H9 (cell line): ENCODE measurements at regions not wholly inside any gene's neighbourhood (a gene's known extent, or its start where the extent isn't known, plus 50 kb on each side); places are given as distances from the start of the nearest gene placed in this dataset.

Experiments used
- DNase-seq: peaks from one replicate; pipeline ENCODE4 v3.0.0-alpha.2; 2017
- H2AFZ ChIP-seq: one replicate; pipeline ENCODE4 v1.6.1; 2013; ENCODE audit warnings: mild to moderate bottlenecking, low read length, control low read depth, moderate library complexity
- H2AK5ac ChIP-seq: 2 replicates; pipeline ENCODE4 v1.6.1; 2013; ENCODE audit warnings: low read length, control low read depth, mixed read lengths; ENCODE audit not compliant: insufficient read length
- H2BK120ac ChIP-seq: one replicate; pipeline ENCODE4 v1.6.1; 2013; ENCODE audit warnings: low read depth, mild to moderate bottlenecking, low read length, control low read depth, inconsistent platforms; ENCODE audit not compliant: poor library complexity, severe bottlenecking
- H2BK12ac ChIP-seq: 2 replicates; pipeline ENCODE4 v1.6.1; 2013; ENCODE audit warnings: low read length, control low read depth, mixed read lengths, low read depth; ENCODE audit not compliant: insufficient read length
- H2BK15ac ChIP-seq: 2 replicates; pipeline ENCODE4 v1.6.1; 2013; ENCODE audit warnings: low read depth, low read length, control low read depth
- H2BK20ac ChIP-seq: one replicate; pipeline ENCODE4 v1.6.1; 2013; ENCODE audit warnings: low read depth, mild to moderate bottlenecking, low read length, control low read depth, inconsistent platforms; ENCODE audit not compliant: poor library complexity, severe bottlenecking
- H2BK5ac ChIP-seq: 2 replicates; pipeline ENCODE4 v1.6.1; 2013; ENCODE audit warnings: low read length, control low read depth, mixed read lengths; ENCODE audit not compliant: insufficient read length
- H3K14ac ChIP-seq: 2 replicates; pipeline ENCODE4 v1.6.1; 2013; ENCODE audit warnings: low read length, control low read depth; ENCODE audit not compliant: insufficient read depth
- H3K18ac ChIP-seq: 2 replicates; pipeline ENCODE4 v1.6.1; 2013; ENCODE audit warnings: low read depth, mild to moderate bottlenecking, mixed read lengths, low read length, control low read depth; ENCODE audit not compliant: insufficient read length
- H3K23ac ChIP-seq: 2 replicates; pipeline ENCODE4 v1.6.1; 2013; ENCODE audit warnings: low read length, control low read depth, mixed read lengths, low read depth; ENCODE audit not compliant: insufficient read length
- H3K23me2 ChIP-seq: 2 replicates; pipeline ENCODE4 v1.6.1; 2013; ENCODE audit warnings: low read depth, mild to moderate bottlenecking, mixed read lengths, low read length, control low read depth; ENCODE audit not compliant: insufficient read length, poor library complexity, severe bottlenecking
- H3K27ac ChIP-seq: 2 replicates; pipeline ENCODE4 v1.5.1; 2013; ENCODE audit warnings: low read length, control low read depth, mixed read lengths, low read depth; ENCODE audit not compliant: insufficient read length
- H3K27me3 ChIP-seq: 2 replicates; pipeline ENCODE4 v1.6.1; 2013; ENCODE audit warnings: low read length, control low read depth, inconsistent platforms; ENCODE audit not compliant: insufficient read depth
- H3K4ac ChIP-seq: 2 replicates; pipeline ENCODE4 v1.6.1; 2013; ENCODE audit warnings: low read depth, mild to moderate bottlenecking, control low read depth, inconsistent platforms, low read length, moderate library complexity
- H3K4me1 ChIP-seq: 2 replicates; pipeline ENCODE4 v1.6.1; 2013; ENCODE audit warnings: low read length, control low read depth, inconsistent platforms; ENCODE audit not compliant: insufficient read depth
- H3K4me2 ChIP-seq: 2 replicates; pipeline ENCODE4 v1.6.1; 2013; ENCODE audit warnings: low read length, control low read depth, mixed read lengths; ENCODE audit not compliant: insufficient read length, insufficient read depth
- H3K56ac ChIP-seq: 2 replicates; pipeline ENCODE4 v1.6.1; 2013; ENCODE audit warnings: low read depth, mild to moderate bottlenecking, mixed read lengths, low read length, control low read depth; ENCODE audit not compliant: insufficient read length
- H3K79me1 ChIP-seq: 2 replicates; pipeline ENCODE4 v1.6.1; 2013; ENCODE audit warnings: low read depth, mild to moderate bottlenecking, moderate library complexity, low read length, control low read depth, inconsistent platforms; ENCODE audit not compliant: insufficient read depth, poor library complexity, severe bottlenecking
- H3K79me2 ChIP-seq: 2 replicates; pipeline ENCODE4 v1.6.1; 2013; ENCODE audit warnings: low read length, control low read depth, inconsistent platforms; ENCODE audit not compliant: insufficient read depth
- H3K9ac ChIP-seq: 2 replicates; pipeline ENCODE4 v1.6.1; 2013; ENCODE audit warnings: low read length, control low read depth, mixed read lengths; ENCODE audit not compliant: insufficient read length; ENCODE audit errors: extremely low read depth
- H3K9me3 ChIP-seq: one replicate; pipeline ENCODE4 v1.6.1; 2013; ENCODE audit warnings: low read depth, low read length, inconsistent platforms; ENCODE audit not compliant: control insufficient read depth
- H3T11ph ChIP-seq: one replicate; pipeline ENCODE4 v1.6.1; 2013; ENCODE audit warnings: mild to moderate bottlenecking, low read length, control low read depth, inconsistent platforms
- H4K20me1 ChIP-seq: one replicate; pipeline ENCODE4 v1.6.1; 2013; ENCODE audit not compliant: control insufficient read depth, insufficient read length, insufficient read depth
- H4K5ac ChIP-seq: 2 replicates; pipeline ENCODE4 v1.6.1; 2013; ENCODE audit warnings: low read depth, mild to moderate bottlenecking, mixed read lengths, low read length, control low read depth; ENCODE audit not compliant: insufficient read length
- H4K8ac ChIP-seq: replicated peaks from 2 replicates; pipeline ENCODE4 v1.6.1; 2013; ENCODE audit warnings: low read length, control low read depth, mixed read lengths, low read depth; ENCODE audit not compliant: insufficient read length
- H4K91ac ChIP-seq: 2 replicates; pipeline ENCODE4 v1.6.1; 2013; ENCODE audit warnings: low read depth, mild to moderate bottlenecking, moderate library complexity, mixed read lengths, low read length, control low read depth; ENCODE audit not compliant: insufficient read length
- H3K27ac Mint-ChIP-seq, 3 experiments: 2 replicates in 2 of 3; 3 replicates in 1 of 3; pipeline ENCODE4 v1.8.0; 2020 to 2021; ENCODE audit warnings: mixed read lengths in 3 of 3, mild to moderate bottlenecking in 1 of 3, moderate library complexity in 1 of 3
- H3K27me3 Mint-ChIP-seq: 2 replicates; pipeline ENCODE4 v1.8.0; 2021; ENCODE audit warnings: low read depth, mild to moderate bottlenecking, moderate library complexity, mixed read lengths
- H3K36me3 Mint-ChIP-seq, 3 experiments: 2 replicates in 2 of 3; 3 replicates in 1 of 3; pipeline ENCODE4 v1.8.0; 2020 to 2021; ENCODE audit warnings: low read depth in 3 of 3, mixed read lengths in 3 of 3; ENCODE audit not compliant: insufficient read depth in 1 of 3
- H3K4me1 Mint-ChIP-seq, 2 experiments: 2 replicates each; pipeline ENCODE4 v1.8.0; 2020; ENCODE audit warnings: mixed read lengths in 2 of 2
- H3K4me3 Mint-ChIP-seq, 2 experiments: 2 replicates in 1 of 2; 3 replicates in 1 of 2; pipeline ENCODE4 v1.8.0; 2020 to 2021; ENCODE audit warnings: mild to moderate bottlenecking in 2 of 2, mixed read lengths in 2 of 2, moderate library complexity in 1 of 2
- H3K9me3 Mint-ChIP-seq, 2 experiments: 2 replicates in 1 of 2; 3 replicates in 1 of 2; pipeline ENCODE4 v1.8.0; 2020; ENCODE audit warnings: mild to moderate bottlenecking in 2 of 2, mixed read lengths in 2 of 2, moderate library complexity in 1 of 2
- CTCF ChIP-seq: fragments of 200-600 bp; sonication (generic); conservative IDR thresholded peaks from 3 replicates; pipeline ENCODE4 v1.8.0; 2021; ENCODE audit warnings: antibody characterized with exemption, mild to moderate bottlenecking
- WGBS: extraction: QIAGEN DNeasy Blood & Tissue Kit; methylation state at CpG from one replicate; pipeline ENCODE4 v1.1.7; 2013; ENCODE audit warnings: missing lambda C conversion rate, low lambda C conversion rate, mixed read lengths; ENCODE audit not compliant: insufficient read length; ENCODE audit errors: extremely low coverage; 5-methylcytosine and 5-hydroxymethylcytosine counted together

DNA sequence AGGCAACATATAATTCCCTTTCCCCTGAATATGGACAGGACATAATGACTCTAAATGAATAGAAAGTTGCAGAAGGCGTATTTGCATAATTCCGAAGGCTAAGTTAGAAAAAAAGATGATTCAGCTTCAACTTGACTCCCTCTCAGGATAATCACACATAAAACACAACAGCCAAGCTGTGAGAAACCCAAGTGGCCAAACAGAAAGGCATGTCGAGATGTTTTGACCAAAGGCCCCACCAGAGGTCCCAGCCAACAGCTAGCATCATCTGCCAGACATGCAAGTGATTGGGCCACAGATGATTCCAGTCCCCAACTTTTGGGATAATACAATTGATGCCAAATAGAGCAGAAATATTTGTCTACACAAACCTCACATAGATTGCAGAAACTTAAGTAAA lies 444.9 kb downstream of the LTN1 start:
- no peaks in the 10 kb centered on the region for H3K36me3 Mint-ChIP-seq
- Histone ChIP-seq H3K4ac (no peak overlapping the region), H3K18ac (no peak overlapping the region), H3K27ac (no peak overlapping the region), H3K4me2 (no peak overlapping the region), H2BK5ac (no peak overlapping the region), H4K20me1 (no peaks in the 10 kb centered on the region), H3K56ac (no peak overlapping the region), H2AFZ (no peak overlapping the region), H3K23me2 (no peaks in the 10 kb centered on the region), H3K9ac (no peak overlapping the region), H4K91ac (no peak overlapping the region), H2BK15ac (no peak overlapping the region), H3K79me1 (no peaks in the 10 kb centered on the region), H2BK120ac (no peak overlapping the region), H3K9me3 (no peaks in the 10 kb centered on the region), H3K4me1 (no peaks in the 10 kb centered on the region), H3K23ac (no peak overlapping the region), H2BK20ac (no peak overlapping the region), H3K14ac (no peak overlapping the region), H3K27me3 (no peaks in the 10 kb centered on the region), H2AK5ac (no peak overlapping the region), H4K8ac (no peak overlapping the region), H4K5ac (no peak overlapping the region), H2BK12ac (no peak overlapping the region), H3T11ph (no peak overlapping the region), H3K79me2 (no peaks in the 10 kb centered on the region)
- H3K27me3 Mint-ChIP-seq, result no peaks in the 10 kb centered on the region
- no peaks in the 10 kb centered on the region for H3K4me1 Mint-ChIP-seq
- no peaks in the 10 kb centered on the region for H3K9me3 Mint-ChIP-seq
- WGBS, result no CpG with 5 or more reads among the region's 3 CpGs
- TF ChIP-seq CTCF, result no peak
- no peak overlapping the region for H3K27ac Mint-ChIP-seq
- DNase-seq, result no peak
- H3K4me3 Mint-ChIP-seq, result no peak overlapping the region
